ENCODE measurements at regions not wholly inside any gene's neighbourhood (a gene's known extent, or its start where the extent isn't known, plus 50 kb on each side); places are given as distances from the start of the nearest gene placed in this dataset.

- no peak for ATAC-seq
- TF ChIP-seq PPARA (CRISPR knock-in tag; IDR thresholded peaks at IDR 0.05; ENCODE audit: borderline replicate concordance): no peak
These were observed 305.0 kb upstream of the SGO1 start for GRCh38 chr3:20490996-20491395.

- TF ChIP-seq ZNF70 (CRISPR knock-in tag; IDR thresholded peaks at IDR 0.05) (no peak), CSDC2 (CRISPR knock-in tag; IDR thresholded peaks at IDR 0.05) (no peak), ZFP30 (CRISPR knock-in tag; IDR thresholded peaks at IDR 0.05) (no peak), CREB5 (CRISPR knock-in tag; IDR thresholded peaks at IDR 0.05; ENCODE audit: low read depth) (no peak), ZFP3 (CRISPR knock-in tag; IDR thresholded peaks at IDR 0.05) (no peak), ESRRG (CRISPR knock-in tag; IDR thresholded peaks at IDR 0.05) (no peak), ZC3H10 (CRISPR knock-in tag; IDR thresholded peaks at IDR 0.05) (no peak), CSRNP3 (CRISPR knock-in tag; IDR thresholded peaks at IDR 0.05) (no peak), BACH2 (CRISPR knock-in tag; IDR thresholded peaks at IDR 0.05; ENCODE audit: borderline replicate concordance) (no peak), ZNF565 (CRISPR knock-in tag; conservative IDR thresholded peaks at IDR 0.05; ENCODE audit: low read depth) (no peak), ARNTL (CRISPR knock-in tag; IDR thresholded peaks at IDR 0.05; ENCODE audit: borderline replicate concordance, low read depth) (no peak), ZNF8 (CRISPR knock-in tag; IDR thresholded peaks at IDR 0.05) (no peak), TSHZ2 (CRISPR knock-in tag; IDR thresholded peaks at IDR 0.05) (no peak)
- ATAC-seq: no peak
These were observed 302.1 kb upstream of the SGO1 start for GRCh38 chr3:20488151-20488550.

GRCh38 chr3:20484126-20484525 lies 298.1 kb upstream of the SGO1 start:
- TF ChIP-seq ESRRG (CRISPR knock-in tag; IDR thresholded peaks at IDR 0.05): no peak
- no peak for TF ChIP-seq BACH2 (CRISPR knock-in tag; IDR thresholded peaks at IDR 0.05; ENCODE audit: borderline replicate concordance)
- no peak for TF ChIP-seq POU6F1 (CRISPR knock-in tag; IDR thresholded peaks at IDR 0.05; ENCODE audit: borderline replicate concordance, low read depth)
- no peak for TF ChIP-seq TOX (CRISPR knock-in tag; IDR thresholded peaks at IDR 0.05; ENCODE audit: borderline replicate concordance)
- no peak for TF ChIP-seq RARB (CRISPR knock-in tag; IDR thresholded peaks at IDR 0.05)
- TF ChIP-seq ISL1 (CRISPR knock-in tag; IDR thresholded peaks at IDR 0.05): no peak
- TF ChIP-seq PATZ1 (CRISPR knock-in tag; IDR thresholded peaks at IDR 0.05; ENCODE audit: borderline replicate concordance): no peak
- TF ChIP-seq ZNF8 (CRISPR knock-in tag; IDR thresholded peaks at IDR 0.05): no peak
- TF ChIP-seq PPARA (CRISPR knock-in tag; IDR thresholded peaks at IDR 0.05; ENCODE audit: borderline replicate concordance): no peak
- TF ChIP-seq ARNTL (CRISPR knock-in tag; IDR thresholded peaks at IDR 0.05; ENCODE audit: borderline replicate concordance, low read depth): no peak
- TF ChIP-seq ZNF70 (CRISPR knock-in tag; IDR thresholded peaks at IDR 0.05): no peak
- no peak for TF ChIP-seq SNAI2 (CRISPR knock-in tag; IDR thresholded peaks at IDR 0.05)
- no peak for TF ChIP-seq CSDC2 (CRISPR knock-in tag; IDR thresholded peaks at IDR 0.05)
- TF ChIP-seq CSRNP3 (CRISPR knock-in tag; IDR thresholded peaks at IDR 0.05): no peak
- no peak for TF ChIP-seq TCF4 (CRISPR knock-in tag; IDR thresholded peaks at IDR 0.05; ENCODE audit: borderline replicate concordance)
- no peak for TF ChIP-seq OSR1 (CRISPR knock-in tag; IDR thresholded peaks at IDR 0.05)
- no peak for ATAC-seq

All from SK-N-SH treated with all-trans-retinoic acid at 6 μM for 48 hours (cell line).